ENCODE measurements at regions not wholly inside any gene's neighbourhood (a gene's known extent, or its start where the extent isn't known, plus 50 kb on each side); places are given as distances from the start of the nearest gene placed in this dataset.
"Not testable (repeated sequence)": the region's sequence is repeated elsewhere in the genome, so short reads cannot be mapped to it uniquely, and the experiment has no call there.

DNA sequence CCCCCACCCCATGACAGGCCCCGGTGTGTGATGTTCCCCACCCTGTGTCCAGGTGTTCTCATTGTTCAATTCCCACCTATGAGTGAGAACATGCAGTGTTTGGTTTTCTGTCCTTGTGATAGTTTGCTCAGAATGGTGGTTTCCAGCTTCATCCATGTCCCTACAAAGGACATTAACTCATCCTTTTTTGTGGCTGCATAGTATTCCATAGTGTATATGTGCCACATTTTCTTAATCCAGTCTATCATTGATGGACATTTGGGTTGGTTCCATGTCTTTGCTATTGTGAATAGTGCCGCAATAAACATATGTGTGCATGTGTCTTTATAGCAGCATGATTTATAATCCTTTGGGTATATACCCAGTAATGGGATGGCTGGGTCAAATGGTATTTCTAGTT, 59.7 kb upstream of the ANKRD55 start:
- CTCF ChIA-PET: interaction anchor here (2.2 kb wide), 1 partner anchor 11 kb away, joined by 19 read pairs; no protein-coding TSS in a partner anchor
- WGBS (ENCODE audit: low lambda C conversion rate): 84% methylated on average over 2 of the region's 2 CpGs

GRCh38 chr5:56291661-56292374, 58.7 kb upstream of the ANKRD55 start:
- Histone ChIP-seq H2AFZ (ENCODE audit: low read depth) (no peak overlapping the region), H3K9ac (no peak overlapping the region), H3K79me2 (ENCODE audit: insufficient read depth) (no peaks in the 10 kb centered on the region), H3K9me2 (no peaks in the 10 kb centered on the region), H3K27ac (ENCODE audit: low read depth in 2 of 2, low read length in 1 of 2) (no peak overlapping the region), H3K9me3 (no peaks in the 10 kb centered on the region), H3K27me3 (ENCODE audit: insufficient read depth) (no peaks in the 10 kb centered on the region), H3K4me3 (ENCODE audit: low read depth in 2 of 2, low read length in 1 of 2) (no peak overlapping the region), H3K4me2 (no peak overlapping the region), H3K36me3 (replicated peaks in 1 of 2; ENCODE audit: control insufficient read depth in 1 of 2, insufficient read depth in 2 of 2, low read length in 1 of 2) (no peaks in the 10 kb centered on the region), H3K4me1 (ENCODE audit: control insufficient read depth in 1 of 2, insufficient read depth in 2 of 2, low read depth in 1 of 2, low read length in 1 of 2) (peaks cover 2 to 11% of the 10 kb centered on the region in 2 experiments; a peak in 3 of 4 replicates), H4K20me1 (ENCODE audit: insufficient read depth) (no peaks in the 10 kb centered on the region), H3F3A (replicated peaks; ENCODE audit: insufficient read depth) (peaks cover 2% of the 10 kb centered on the region)
- CTCF ChIA-PET: interaction anchor here (0.6 to 2.6 kb wide), 6 partner anchors 12 to 546 kb away, joined by 3 to 19 read pairs (median 6); no protein-coding TSS in a partner anchor
- TF ChIP-seq REST (IDR thresholded peaks at IDR 0.05; ENCODE audit: low read depth, low read length) (no peak), POLR2AphosphoS5 (IDR thresholded peaks at IDR 0.05; ENCODE audit: low read depth, low read length) (no peak)
- DNase-seq: no peak
- POLR2A ChIA-PET: no interaction called here
- WGBS (ENCODE audit: low lambda C conversion rate): 76% methylated on average over 3 of the region's 3 CpGs

More for the DNA sequence above, 59.7 kb upstream of the ANKRD55 start:
- H2AFZ ChIP-seq (ENCODE audit: low read depth); H3K27ac ChIP-seq (ENCODE audit: low read depth in 2 of 2, low read length in 1 of 2); H3K9me3 ChIP-seq; H3K9me2 ChIP-seq; H4K20me1 ChIP-seq (ENCODE audit: insufficient read depth); H3K36me3 ChIP-seq (replicated peaks in 1 of 2; ENCODE audit: control insufficient read depth in 1 of 2, insufficient read depth in 2 of 2, low read length in 1 of 2); H3K4me1 ChIP-seq (ENCODE audit: control insufficient read depth in 1 of 2, insufficient read depth in 2 of 2, low read depth in 1 of 2, low read length in 1 of 2); H3K4me2 ChIP-seq; POLR2A ChIA-PET; H3F3A ChIP-seq (replicated peaks; ENCODE audit: insufficient read depth); H3K4me3 ChIP-seq (ENCODE audit: low read depth in 2 of 2, low read length in 1 of 2); H3K9ac ChIP-seq; DNase-seq; H3K27me3 ChIP-seq (ENCODE audit: insufficient read depth); H3K79me2 ChIP-seq (ENCODE audit: insufficient read depth): not testable (repeated sequence)

- DNase-seq: no peak
- no peak overlapping the region for H2AFZ ChIP-seq (ENCODE audit: low read depth)
- H3F3A ChIP-seq (replicated peaks; ENCODE audit: insufficient read depth): peaks cover 7% of the 10 kb centered on the region
- no peaks in the 10 kb centered on the region for H4K20me1 ChIP-seq (ENCODE audit: insufficient read depth)
- no peak overlapping the region for H3K4me2 ChIP-seq
- no peaks in the 10 kb centered on the region for H3K36me3 ChIP-seq (replicated peaks in 1 of 2; ENCODE audit: control insufficient read depth in 1 of 2, insufficient read depth in 2 of 2, low read length in 1 of 2)
- H3K9me3 ChIP-seq: no peaks in the 10 kb centered on the region
- H3K27me3 ChIP-seq (ENCODE audit: insufficient read depth): no peaks in the 10 kb centered on the region
- no peak overlapping the region for H3K4me3 ChIP-seq (ENCODE audit: low read depth in 2 of 2, low read length in 1 of 2)
- no peaks in the 10 kb centered on the region for H3K79me2 ChIP-seq (ENCODE audit: insufficient read depth)
- peak overlapping the region in 1 of 2 experiments; percentile 9; a peak in 1 of 4 replicates for H3K27ac ChIP-seq (ENCODE audit: low read depth in 2 of 2, low read length in 1 of 2)
- WGBS (ENCODE audit: low lambda C conversion rate): 100% methylated on average over 1 of the region's 1 CpG
- POLR2A ChIA-PET: no interaction called here
- no peak overlapping the region for H3K9ac ChIP-seq
- CTCF ChIA-PET: interaction anchor here (1.9 to 2.6 kb wide), 4 partner anchors 13 to 547 kb away, joined by 5 to 19 read pairs (median 6); no protein-coding TSS in a partner anchor
- peaks cover 4 to 14% of the 10 kb centered on the region in 2 experiments for H3K4me1 ChIP-seq (ENCODE audit: control insufficient read depth in 1 of 2, insufficient read depth in 2 of 2, low read depth in 1 of 2, low read length in 1 of 2)
- no peaks in the 10 kb centered on the region for H3K9me2 ChIP-seq
- no peak for TF ChIP-seq TCF12 (IDR thresholded peaks at IDR 0.05)
- TF ChIP-seq REST (IDR thresholded peaks at IDR 0.05; ENCODE audit: low read depth, low read length): no peak
- no peak for TF ChIP-seq NFIC (IDR thresholded peaks at IDR 0.05; ENCODE audit: borderline replicate concordance)
- TF ChIP-seq, protein P1, sequence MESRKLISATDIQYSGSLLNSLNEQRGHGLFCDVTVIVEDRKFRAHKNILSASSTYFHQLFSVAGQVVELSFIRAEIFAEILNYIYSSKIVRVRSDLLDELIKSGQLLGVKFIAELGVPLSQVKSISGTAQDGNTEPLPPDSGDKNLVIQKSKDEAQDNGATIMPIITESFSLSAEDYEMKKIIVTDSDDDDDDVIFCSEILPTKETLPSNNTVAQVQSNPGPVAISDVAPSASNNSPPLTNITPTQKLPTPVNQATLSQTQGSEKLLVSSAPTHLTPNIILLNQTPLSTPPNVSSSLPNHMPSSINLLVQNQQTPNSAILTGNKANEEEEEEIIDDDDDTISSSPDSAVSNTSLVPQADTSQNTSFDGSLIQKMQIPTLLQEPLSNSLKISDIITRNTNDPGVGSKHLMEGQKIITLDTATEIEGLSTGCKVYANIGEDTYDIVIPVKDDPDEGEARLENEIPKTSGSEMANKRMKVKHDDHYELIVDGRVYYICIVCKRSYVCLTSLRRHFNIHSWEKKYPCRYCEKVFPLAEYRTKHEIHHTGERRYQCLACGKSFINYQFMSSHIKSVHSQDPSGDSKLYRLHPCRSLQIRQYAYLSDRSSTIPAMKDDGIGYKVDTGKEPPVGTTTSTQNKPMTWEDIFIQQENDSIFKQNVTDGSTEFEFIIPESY (IDR thresholded peaks at IDR 0.05; ENCODE audit: borderline replicate concordance, low read depth): no peak
- TF ChIP-seq ELF1 (IDR thresholded peaks at IDR 0.05): no peak
- TF ChIP-seq SIN3A (IDR thresholded peaks at IDR 0.05; ENCODE audit: borderline replicate concordance, low read depth, low read length): no peak
- TF ChIP-seq TEAD4 (IDR thresholded peaks at IDR 0.05; ENCODE audit: borderline replicate concordance, insufficient read depth): no peak
- no peak for TF ChIP-seq RXRA (IDR thresholded peaks at IDR 0.05; ENCODE audit: borderline replicate concordance, low read depth)
Measured at GRCh38 chr5:56291079-56291643, 58.0 kb upstream of the ANKRD55 start.
